KBM-7 (cell line): ENCODE measurements at regions not wholly inside any gene's neighbourhood (a gene's known extent, or its start where the extent isn't known, plus 50 kb on each side); places are given as distances from the start of the nearest gene placed in this dataset.
"Not testable (repeated sequence)": the region's sequence is repeated elsewhere in the genome, so short reads cannot be mapped to it uniquely, and the experiment has no call there.

ENCODE experiments used
- DNase-seq: peaks from one replicate; pipeline ENCODE4 v3.0.0-alpha.2; 2015
- in situ Hi-C: fragments of 300-500 bp; cut with MboI; formaldehyde crosslinking; loops from 2 replicates; pipeline ENCODE4 v1.14.3; 2020; ENCODE audit warnings: low sequenced_read_pairs, low pct_unique_long_range_greater_than_20kb, mixed read lengths

DNA sequence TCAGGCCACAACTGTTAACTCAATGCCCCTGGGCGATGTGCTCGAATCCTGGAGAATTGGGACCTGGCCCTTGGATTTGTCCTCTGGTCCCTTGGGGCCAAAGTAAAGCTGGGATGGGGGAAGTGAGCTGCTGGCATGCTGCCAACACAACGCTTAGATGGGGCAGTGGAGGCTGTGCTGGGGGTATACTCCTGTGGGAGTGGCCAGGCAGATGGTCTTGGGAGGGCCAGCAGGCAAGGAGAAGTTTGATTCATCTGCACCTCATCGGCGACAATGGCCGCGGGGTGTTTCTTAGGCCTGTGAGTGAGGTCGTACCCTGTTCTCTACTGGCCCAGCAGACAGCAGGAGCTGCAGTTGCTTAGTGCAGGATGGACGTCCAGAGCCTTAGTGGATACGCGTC is 139.0 kb upstream of the MTPN start:
- in situ Hi-C loops = no loop called here
- no peak for DNase-seq

DNA sequence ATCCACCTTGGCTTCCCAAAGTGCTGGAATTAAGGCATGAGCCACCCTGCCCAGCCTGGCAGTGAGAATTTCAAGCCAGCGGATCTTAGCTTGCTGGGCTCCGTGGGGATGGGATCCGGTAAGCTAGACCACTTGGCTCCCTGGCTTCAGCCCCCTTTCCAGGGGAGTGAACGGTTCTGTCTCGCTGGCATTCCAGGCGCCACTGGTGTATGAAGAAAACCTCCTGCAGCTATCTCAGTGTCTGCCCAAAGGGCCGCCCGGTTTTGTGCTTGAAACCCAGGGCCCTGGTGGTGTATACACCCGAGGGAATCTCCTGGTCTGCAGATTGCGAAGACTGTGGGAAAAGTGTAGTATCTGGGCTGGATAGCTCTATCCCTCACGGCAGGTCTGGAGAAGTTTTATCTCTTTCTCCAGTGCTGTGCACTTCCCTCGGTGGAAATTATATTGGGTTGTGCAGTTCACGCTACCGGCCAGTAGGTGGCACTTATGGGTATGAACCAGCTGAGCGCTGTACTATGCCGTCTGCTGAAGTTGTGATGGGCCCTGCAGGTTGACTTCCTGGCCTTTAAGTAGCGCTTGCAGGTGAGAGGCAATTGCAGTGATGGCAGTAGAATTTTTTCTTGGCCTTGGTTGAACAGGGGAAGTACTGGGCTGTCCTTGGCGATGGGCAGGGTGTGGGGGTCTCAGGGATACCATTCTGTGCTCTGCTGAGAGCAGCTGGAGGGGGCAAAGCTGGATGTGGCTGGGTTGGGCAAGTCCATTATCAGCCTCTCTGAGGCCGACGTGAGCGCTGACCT is 138.0 kb upstream of the MTPN start:
- in situ Hi-C loops = no loop called here
- DNase-seq = peak; percentile 54

DNA sequence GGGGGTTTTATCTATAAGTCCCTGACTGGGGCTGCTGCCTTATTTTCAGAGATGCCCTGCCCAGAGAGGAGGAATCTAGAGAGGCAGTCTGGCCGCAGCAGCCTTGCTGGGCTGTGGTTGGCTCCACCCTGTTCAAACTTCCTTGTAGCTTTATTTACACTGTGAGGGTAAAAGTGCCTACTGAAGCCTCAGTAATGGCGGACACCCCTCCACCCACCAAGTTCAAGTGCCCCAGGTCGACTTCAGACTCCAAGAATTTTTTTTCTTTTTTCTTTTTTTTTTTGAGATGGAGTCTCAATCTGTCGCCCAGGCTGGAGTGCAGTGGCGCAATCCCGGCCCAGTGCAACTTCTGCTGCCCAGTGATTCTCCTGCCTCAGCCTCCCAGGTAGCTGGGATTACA is 137.3 kb upstream of the MTPN start:
- in situ Hi-C loops, DNase-seq: not testable (repeated sequence)

DNA sequence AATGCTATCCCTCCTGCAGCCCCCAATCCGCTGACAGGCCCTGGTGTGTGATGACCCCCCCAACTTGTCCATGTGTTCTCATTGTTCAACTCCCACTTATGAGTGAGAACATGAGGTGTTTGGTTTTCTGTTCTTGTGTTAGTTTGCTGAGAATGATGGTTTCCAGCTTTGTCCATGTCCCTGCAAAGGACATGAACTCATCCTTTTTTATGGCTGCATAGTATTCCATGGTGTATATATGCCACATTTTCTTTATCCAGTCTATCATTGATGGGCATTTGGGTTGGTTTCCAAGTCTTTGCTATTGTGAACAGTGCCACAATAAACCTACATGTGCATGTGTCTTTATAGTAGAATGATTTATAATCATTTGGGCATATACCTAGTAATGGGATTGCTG is 131.9 kb upstream of the MTPN start:
- in situ Hi-C loops, DNase-seq: not testable (repeated sequence)

DNA sequence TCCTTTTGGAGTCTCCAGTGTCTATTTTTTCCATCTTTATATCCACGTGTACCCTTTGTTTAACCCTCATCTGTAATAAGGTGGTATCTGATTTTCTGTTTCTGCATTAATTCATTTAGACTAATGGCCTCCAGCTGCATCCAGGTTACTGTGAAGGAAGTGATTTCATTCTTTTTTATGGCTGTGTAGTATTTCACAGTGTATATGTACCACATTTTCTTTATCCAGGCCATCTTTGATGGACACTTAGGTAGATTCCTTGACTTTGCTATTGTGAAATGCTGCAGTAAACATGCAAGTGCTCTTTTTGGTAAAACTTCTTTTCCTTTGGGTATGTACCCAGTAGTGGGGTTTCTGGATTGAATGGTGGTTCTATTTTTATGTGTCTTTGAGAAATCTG is 128.0 kb upstream of the MTPN start:
- in situ Hi-C loops = no loop called here
- no peak for DNase-seq

DNA sequence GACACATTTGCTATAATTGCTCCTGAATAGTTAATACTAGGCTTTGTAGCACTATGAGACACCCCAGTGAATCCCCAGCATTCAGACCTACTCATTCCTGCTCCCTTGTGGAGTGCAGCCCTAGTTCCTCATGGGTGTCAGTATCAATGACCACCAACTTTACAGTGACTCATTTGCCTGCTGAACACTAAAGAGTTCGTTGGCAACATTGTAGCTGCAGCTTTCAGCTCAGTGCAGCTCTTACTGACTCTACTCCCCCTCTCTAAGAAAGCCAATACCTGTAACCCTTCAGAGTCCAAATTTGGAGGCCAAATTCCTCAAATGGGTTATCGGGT is 127.1 kb upstream of the MTPN start:
- DNase-seq = no peak
- in situ Hi-C loops = no loop called here

DNA sequence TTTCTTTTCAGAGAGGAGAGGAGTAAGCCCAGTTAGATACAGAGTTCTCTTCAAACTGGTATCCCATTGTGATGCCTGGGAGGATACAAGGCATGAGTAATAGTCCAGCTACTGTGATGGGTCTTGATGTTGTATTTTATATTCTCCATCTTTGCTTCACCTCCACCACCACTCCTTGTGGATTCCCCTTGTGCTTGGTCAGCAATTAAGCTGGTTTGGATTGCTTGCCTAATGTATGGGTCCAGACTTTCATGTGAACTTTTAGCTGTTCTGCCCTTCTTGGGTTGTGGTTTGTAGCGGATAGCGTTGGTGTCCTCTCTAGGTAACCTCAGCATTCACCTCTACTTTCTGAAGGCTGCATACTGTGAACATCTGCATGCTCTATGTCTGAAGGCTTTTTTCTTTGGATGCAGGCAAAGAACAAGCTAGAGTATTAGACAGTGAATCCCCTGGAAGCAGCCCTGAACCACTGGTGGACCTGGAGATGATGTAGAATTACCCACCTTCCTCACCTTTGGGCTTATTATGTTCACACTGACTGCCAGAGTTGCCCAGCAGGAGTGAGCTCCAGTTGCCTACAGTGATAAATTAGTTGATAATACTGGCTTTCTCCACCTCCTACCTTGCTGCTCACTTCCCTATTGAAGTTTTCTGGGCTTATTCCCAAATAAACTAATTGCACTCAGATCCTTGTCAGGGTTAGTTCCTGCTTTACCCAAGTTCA is 126.5 kb upstream of the MTPN start:
- no peak for DNase-seq
- in situ Hi-C loops = no loop called here

DNA sequence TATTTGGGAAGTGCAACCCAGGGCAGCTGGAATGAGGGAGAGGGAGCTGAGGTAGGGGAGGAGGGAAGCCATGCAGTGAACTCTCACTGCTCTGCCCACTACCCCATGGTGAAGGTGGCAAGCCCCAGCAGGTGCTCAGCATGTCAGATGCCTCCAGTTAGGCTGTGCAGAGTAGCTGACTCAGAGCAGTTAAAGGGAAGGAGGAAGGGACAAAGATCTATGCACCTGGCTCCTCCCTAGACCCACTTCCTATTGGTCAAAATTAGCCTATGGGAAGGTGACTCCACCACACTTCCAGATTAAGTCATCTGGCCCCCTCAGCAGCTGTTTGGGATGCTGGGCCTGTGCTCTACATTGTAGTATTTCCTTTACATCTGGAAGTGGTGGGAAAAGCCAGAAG is 125.7 kb upstream of the MTPN start:
- in situ Hi-C loops = no loop called here
- DNase-seq = no peak

DNA sequence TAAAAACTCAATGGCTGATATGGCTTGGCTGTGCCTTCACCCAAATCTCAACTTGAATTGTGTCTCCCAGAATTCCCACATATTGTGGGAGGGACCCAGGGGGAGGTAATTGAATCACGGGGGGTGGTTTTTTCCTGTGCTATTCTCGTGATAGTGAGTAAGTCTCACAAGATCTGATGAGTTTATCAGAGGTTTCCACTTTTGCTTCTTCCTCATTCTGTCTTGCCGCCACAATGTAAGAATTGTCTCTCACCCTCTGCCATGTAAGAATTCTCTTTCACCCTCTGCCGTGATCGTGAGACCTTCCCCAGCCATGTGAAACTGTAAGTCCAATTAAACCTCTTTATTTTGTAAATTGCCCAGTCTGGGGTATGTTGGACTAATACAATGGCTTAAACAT is 115.6 kb upstream of the MTPN start:
- DNase-seq, in situ Hi-C loops: not testable (repeated sequence)

DNA sequence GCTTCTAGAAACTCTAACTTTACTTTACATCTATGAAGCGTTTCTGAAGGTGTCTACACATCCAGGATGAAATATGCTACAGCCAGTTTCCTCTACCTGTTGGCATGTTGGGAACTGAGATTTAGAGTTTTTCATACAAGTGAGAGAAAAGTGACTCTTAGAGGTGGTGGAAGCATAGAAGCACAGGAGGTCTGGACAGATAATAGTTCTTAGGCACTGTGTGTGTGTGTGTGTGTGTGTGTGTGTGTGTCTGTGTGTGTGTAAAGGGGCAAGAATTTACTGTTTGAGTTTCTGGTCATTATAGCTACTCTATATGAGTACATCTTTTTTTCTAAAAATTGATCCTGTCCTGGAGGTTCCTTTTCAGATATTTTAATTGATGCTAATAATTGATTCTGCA is 110.7 kb upstream of the MTPN start:
- DNase-seq = no peak
- in situ Hi-C loops = no loop called here

DNA sequence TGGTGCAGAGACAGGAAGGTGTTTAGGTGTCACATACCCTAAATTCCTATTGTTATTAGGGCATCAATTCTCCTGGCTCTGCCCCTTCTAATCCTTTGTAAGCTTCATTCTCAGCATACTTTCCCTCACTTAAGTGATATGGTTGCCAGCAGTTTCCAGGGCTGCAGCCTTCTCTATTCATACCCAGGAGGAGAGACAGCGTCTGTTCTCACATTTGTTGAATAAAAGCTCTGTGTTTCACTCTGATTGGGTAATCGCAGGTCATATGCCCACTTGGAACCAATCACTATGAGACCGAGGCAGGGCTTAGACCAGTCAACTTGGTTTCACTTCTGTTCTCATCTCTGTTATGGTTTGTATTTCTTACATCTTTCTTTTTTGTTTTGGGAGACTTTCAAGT is 109.6 kb upstream of the MTPN start:
- no peak for DNase-seq
- in situ Hi-C loops = no loop called here

DNA sequence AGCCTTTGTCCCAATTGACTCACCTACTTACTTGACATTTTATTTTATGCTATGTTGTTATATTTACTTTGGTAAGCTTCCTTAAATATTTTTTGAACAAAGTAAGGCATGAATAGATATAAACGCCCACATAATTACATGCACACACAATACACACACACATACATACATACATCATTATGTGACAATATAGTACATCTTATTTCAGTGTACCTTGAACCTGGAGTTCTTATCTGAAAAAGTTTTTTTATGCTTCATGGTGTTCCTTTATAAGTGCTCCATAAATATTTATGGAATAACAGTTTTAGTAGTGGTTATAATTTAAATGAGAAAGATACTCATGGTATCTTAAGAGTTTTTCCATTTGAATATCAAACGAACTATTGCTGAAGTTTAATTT is 102.8 kb upstream of the MTPN start:
- no peak for DNase-seq
- in situ Hi-C loops = no loop called here

DNA sequence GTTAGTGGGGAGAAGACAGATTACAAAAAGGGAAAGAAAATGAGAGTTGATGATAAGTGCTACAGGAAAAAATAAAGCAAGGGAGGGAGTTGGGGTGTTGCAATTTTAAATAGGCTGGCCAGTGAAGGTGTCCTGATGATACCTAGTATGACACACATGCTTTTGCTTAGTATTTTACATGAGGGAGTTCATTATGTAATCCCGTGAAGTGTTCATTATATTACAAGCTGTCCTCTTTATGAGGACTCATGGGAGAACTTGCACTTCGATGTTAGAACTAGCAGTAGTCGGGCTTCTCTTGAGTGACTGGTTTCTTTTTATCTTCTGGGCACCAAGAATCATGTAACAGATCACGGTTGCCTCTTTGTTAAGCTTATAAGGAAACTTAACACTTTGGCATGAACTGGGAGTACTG is 102.3 kb upstream of the MTPN start:
- in situ Hi-C loops = no loop called here
- DNase-seq = no peak

DNA sequence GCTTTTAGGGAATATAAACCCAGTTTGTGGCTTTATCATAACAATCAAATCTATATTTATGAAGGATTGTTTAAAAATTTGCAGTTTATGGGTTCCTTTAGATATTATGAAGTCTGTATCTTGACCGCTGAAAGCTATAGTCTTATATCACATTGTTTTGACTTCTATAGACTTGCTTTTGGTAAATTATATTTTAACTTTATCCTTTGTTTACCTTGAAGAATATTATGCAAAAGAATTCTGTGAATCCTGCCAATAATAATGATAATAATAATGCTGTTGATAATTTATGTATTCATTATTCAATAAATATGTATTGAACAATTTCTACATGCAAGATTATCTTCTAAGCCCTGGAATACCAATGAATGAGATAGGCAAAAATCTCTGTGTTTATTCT is 101.9 kb upstream of the MTPN start:
- in situ Hi-C loops = no loop called here
- no peak for DNase-seq

DNA sequence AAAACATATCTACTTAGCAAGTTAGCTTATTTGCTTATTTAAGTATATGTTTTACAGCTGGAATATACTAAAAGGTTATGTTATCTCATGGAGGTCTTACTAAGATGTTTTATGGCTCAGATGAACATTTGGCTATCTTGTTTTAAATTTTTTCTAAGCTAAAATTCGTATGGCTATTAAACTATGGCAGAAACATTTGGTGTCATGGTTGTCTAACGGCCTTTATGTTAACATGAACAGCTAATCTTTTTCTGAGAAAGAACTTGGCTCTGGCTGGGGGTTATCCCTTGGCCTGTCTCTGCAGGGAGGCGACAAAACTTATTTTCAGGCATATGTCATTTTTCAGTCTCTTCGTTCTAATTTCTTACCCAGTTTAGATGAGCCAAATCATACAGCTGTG is 101.5 kb upstream of the MTPN start:
- no peak for DNase-seq
- in situ Hi-C loops = no loop called here

DNA sequence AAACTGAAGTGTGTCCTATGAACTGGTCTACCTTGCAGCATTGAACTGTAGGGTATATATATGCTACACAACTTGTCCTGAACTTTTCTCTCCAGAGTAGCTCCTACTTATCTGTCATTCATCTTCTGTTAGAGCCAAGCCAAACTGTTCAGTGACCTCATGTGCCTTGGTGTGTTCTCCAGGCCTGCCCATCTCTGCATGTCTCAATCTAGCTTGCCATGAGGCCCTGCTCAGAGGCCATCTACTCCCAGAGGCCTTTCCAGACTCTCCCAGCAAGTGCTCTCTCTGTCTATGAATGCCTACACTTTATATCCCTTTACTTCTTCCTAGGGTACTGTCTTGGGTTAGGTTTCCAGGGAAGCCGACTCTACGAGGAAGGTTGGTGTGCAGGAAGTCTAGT is 99.8 kb upstream of the MTPN start:
- in situ Hi-C loops = no loop called here
- DNase-seq = no peak

DNA sequence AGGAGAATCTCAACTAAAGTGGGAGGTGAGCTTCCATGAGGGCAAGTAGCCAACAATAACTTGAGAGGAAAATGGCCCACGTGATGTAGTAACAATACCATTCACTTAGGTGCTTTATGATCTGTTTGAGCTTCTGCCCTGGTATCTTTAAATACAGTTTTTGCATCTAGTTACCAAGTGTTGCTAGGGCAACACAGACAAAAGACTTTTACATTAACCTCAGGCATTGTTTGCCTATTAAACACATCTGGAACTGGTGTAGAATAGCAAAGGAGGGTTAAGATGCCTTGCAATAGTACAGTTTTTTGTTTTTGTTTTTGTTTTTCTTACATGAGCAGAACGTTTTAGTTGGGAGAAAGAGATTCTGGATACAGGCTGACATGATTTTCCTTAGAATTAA is 97.7 kb upstream of the MTPN start:
- in situ Hi-C loops = no loop called here
- no peak for DNase-seq

DNA sequence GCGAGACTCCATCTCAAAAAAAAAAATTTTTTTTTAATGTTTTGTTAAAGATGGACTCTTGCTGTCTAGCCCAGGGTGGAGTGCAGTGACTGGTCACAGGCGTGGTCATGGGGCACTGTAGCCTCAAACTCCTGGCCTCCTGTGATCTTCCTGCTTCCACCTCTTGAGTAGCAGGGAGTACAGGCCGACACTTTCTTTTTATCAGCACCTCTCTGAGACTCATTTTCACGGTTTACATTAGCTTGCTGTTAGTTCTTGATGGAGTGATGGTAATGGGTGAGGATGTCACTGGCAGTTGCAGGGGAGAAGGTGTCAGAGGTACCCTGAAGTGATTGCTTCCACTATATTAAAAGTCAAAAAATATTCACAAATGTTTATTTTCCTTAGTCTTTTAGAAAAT is 95.3 kb upstream of the MTPN start:
- in situ Hi-C loops = no loop called here
- no peak for DNase-seq

DNA sequence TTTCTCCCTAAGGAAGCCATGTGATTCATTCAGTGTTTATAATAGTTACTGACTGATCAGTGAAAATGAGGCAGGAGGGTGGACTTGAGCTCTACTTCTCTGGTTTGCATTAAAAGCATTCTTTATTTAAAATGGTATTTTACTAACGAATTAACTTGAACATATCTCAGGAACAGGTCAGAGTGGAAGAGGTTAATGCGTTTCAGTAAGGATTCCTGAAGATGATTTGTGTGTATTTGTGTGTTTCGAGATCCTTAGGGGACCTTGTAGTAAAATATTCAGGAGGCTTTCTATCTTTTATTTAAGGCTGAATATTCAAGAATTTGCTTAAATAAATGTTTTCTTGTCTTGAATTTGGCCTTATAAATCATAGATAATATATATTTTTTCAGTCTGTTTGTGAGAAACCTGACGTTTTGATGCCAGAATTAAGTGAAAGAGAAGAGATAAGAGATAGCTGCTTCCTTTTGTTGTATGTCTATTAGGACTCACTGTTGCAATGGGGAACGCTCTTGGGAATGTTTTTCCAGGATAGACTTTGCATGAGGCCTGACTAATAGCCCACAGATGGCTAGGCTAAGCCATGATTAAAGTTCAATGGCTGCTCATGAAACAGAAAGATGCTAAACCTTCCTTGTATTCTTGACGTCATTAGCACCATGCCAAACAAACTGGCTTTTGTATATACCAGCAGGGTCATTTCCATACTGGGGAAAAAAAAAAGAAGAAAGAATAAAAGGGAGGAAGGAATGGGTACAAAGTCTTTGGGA is 93.8 kb upstream of the MTPN start:
- no peak for DNase-seq
- in situ Hi-C loops = no loop called here

DNA sequence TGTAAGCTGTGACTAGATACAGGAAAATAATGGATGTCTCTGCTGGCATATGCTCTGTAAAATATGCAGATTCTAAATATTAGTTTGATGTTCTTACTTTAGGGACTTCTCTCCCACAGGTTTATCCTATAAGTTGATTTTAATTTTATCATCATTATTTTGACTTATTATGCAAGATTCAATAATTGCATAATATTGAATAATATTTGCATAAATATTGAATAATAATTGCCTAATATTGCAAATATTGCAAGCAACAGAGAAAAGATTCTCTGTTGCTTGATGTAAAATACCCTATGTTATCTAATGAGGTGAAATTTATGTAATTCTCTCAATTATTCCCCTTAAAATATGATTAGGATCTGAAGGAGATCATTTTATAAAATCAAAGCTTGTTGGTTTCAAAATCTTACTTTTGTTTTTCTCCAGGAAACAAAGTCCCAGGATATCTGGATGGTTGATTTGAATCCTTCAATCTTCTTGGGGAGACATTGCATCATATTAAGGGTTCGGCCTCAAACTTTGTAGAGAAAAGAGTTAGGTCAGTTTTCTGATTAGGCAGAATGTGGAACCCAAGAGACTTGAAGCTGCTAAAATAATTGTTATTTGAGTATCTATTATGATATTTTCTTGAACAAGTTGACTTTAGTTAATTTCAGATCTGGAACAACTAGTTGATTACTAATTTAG is 92.8 kb upstream of the MTPN start:
- in situ Hi-C loops = no loop called here
- DNase-seq = no peak
